ENCODE measurements at regions not wholly inside any gene's neighbourhood (a gene's known extent, or its start where the extent isn't known, plus 50 kb on each side); places are given as distances from the start of the nearest gene placed in this dataset.

GRCh38 chr13:68834375-68834774 lies 1273.3 kb upstream of the ATXN8OS start:
- TF ChIP-seq CTCF (conservative IDR thresholded peaks at IDR 0.05; ENCODE audit: low read depth, low read length) = no peak
- no peak for TF ChIP-seq EZH2 (IDR thresholded peaks at IDR 0.05; ENCODE audit: borderline replicate concordance, low read depth, low read length, poor library complexity, severe bottlenecking)

All from A673 (cell line).